ENCODE measurements at regions not wholly inside any gene's neighbourhood (a gene's known extent, or its start where the extent isn't known, plus 50 kb on each side); places are given as distances from the start of the nearest gene placed in this dataset.

GRCh38 chr10:117448802-117449201 lies 73.6 kb upstream of the PDZD8 start:
- TF ChIP-seq MYC (IDR thresholded peaks at IDR 0.05; ENCODE audit: low read depth, low read length) (no peak), CTCF (IDR thresholded peaks at IDR 0.05; ENCODE audit: low read depth, low read length) (no peak), MAX (IDR thresholded peaks at IDR 0.05; ENCODE audit: low read depth, low read length) (no peak), POLR2A (IDR thresholded peaks at IDR 0.05; ENCODE audit: extremely low read depth, insufficient read length) (no peak)
- no peak overlapping the region for H3K4me3 ChIP-seq (ENCODE audit: low read depth, low read length)
- no peak for DNase-seq (ENCODE audit: low read depth)

GRCh38 chr10:117445992-117446391 lies 70.8 kb upstream of the PDZD8 start:
- TF ChIP-seq MAX (IDR thresholded peaks at IDR 0.05; ENCODE audit: low read depth, low read length) (no peak), MYC (IDR thresholded peaks at IDR 0.05; ENCODE audit: low read depth, low read length) (no peak), CTCF (IDR thresholded peaks at IDR 0.05; ENCODE audit: low read depth, low read length) (no peak), POLR2A (IDR thresholded peaks at IDR 0.05; ENCODE audit: extremely low read depth, insufficient read length) (no peak)
- no peak overlapping the region for H3K4me3 ChIP-seq (ENCODE audit: low read depth, low read length)
- DNase-seq (ENCODE audit: low read depth): no peak

DNA sequence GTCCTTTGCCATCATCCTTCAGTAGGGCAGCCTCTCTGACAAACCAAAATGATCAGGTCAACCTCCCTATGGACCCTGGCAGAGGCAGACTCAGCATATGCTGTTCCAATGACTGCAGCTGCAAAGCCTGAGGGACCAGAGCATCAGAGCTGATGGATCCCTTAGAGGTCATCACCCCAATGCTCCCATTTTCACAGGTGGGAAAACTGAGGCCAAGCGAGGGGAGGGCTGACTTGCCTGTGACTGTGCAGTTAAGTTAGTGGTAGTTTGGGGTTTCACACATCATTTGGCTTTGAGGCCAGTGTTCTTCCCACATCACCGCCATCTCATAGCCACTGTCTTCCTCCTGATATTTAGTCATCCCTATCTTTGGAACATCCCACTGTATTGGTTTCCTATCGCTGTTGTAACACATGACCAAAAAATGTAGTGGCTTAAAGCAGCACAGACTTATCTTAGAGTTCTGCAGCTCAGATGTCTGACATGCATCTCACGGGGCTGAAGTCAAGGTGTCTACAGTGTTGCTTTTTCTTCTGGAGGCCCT lies 69.3 kb upstream of the PDZD8 start:
- H3K4me3 ChIP-seq (ENCODE audit: low read depth, low read length): no peak overlapping the region
- DNase-seq (ENCODE audit: low read depth): no peak
- TF ChIP-seq POLR2A (IDR thresholded peaks at IDR 0.05; ENCODE audit: extremely low read depth, insufficient read length): no peak
- TF ChIP-seq CTCF (IDR thresholded peaks at IDR 0.05; ENCODE audit: low read depth, low read length): no peak
- TF ChIP-seq MYC (IDR thresholded peaks at IDR 0.05; ENCODE audit: low read depth, low read length): no peak
- TF ChIP-seq MAX (IDR thresholded peaks at IDR 0.05; ENCODE audit: low read depth, low read length): no peak

- TF ChIP-seq MYC (IDR thresholded peaks at IDR 0.05; ENCODE audit: low read depth, low read length) (no peak), MAX (IDR thresholded peaks at IDR 0.05; ENCODE audit: low read depth, low read length) (no peak), POLR2A (IDR thresholded peaks at IDR 0.05; ENCODE audit: extremely low read depth, insufficient read length) (no peak), CTCF (IDR thresholded peaks at IDR 0.05; ENCODE audit: low read depth, low read length) (no peak)
- no peak overlapping the region for H3K4me3 ChIP-seq (ENCODE audit: low read depth, low read length)
- no peak for DNase-seq (ENCODE audit: low read depth)
Measured at GRCh38 chr10:117443686-117444041, 68.4 kb upstream of the PDZD8 start.

GRCh38 chr10:117442944-117443685 lies 67.9 kb upstream of the PDZD8 start:
- no peak overlapping the region for H3K4me3 ChIP-seq (ENCODE audit: low read depth, low read length)
- TF ChIP-seq MYC (IDR thresholded peaks at IDR 0.05; ENCODE audit: low read depth, low read length) (no peak), MAX (IDR thresholded peaks at IDR 0.05; ENCODE audit: low read depth, low read length) (0 out of 2 replicates have a peak, but pooled peaks have one; percentile 28), POLR2A (IDR thresholded peaks at IDR 0.05; ENCODE audit: extremely low read depth, insufficient read length) (no peak), CTCF (IDR thresholded peaks at IDR 0.05; ENCODE audit: low read depth, low read length) (peak; percentile 89)
- peak; percentile 86 for DNase-seq (ENCODE audit: low read depth)
